D721Med (cell line): ENCODE measurements at regions not wholly inside any gene's neighbourhood (a gene's known extent, or its start where the extent isn't known, plus 50 kb on each side); places are given as distances from the start of the nearest gene placed in this dataset.
"Not testable (repeated sequence)": the region's sequence is repeated elsewhere in the genome, so short reads cannot be mapped to it uniquely, and the experiment has no call there.

Experiments used
- DNase-seq: peaks from one replicate; pipeline ENCODE4 v3.0.0; 2011; ENCODE audit warnings: low spot score; ENCODE audit not compliant: insufficient read length
- FAIRE-seq: peaks from 2 replicates; lab custom pipeline; 2011; peaks lifted over from hg19 to GRCh38; lab: Jason Lieb, UNC
- TF ChIP-seq, protein P1 (sequence below): IDR thresholded peaks from 2 replicates; pipeline ENCODE4 v1.5.1; 2012; ENCODE audit warnings: mild to moderate bottlenecking, control low read depth; ENCODE audit not compliant: insufficient read depth; ENCODE audit errors: missing control alignments

DNA sequence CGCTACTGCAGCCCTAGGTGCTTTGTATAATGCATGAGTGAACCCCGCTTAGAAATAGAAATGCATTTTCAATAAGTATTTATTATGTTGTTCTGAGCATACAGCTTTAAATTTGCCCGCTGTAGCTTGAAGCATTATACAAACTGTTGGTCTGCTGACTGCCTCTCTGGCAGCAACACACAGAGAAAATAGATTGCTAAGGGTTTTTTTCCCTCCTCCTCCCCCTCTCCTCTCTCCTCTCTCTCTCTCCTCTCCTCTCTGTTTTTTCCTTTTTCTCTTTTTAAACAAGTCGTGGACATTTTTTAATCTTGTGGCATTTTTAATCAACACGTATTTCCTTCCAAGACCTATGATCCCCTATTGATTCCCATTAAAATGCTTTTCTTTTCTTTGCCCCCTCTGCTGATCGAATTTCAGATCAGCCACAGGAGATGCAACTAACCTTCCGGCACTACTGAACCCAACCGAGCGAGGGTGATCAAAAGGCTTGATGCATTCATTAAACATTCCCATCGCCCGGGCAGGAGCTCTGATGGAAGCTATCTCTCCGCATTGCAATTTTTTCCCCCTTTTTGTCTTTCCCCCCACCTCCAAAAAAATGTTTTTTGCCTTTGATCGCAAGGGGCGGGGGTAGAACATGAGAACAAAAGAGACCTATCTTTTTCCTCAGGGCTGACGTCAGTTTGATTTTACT lies 90.7 kb upstream of the ARID1B start:
- TF ChIP-seq, protein P1, sequence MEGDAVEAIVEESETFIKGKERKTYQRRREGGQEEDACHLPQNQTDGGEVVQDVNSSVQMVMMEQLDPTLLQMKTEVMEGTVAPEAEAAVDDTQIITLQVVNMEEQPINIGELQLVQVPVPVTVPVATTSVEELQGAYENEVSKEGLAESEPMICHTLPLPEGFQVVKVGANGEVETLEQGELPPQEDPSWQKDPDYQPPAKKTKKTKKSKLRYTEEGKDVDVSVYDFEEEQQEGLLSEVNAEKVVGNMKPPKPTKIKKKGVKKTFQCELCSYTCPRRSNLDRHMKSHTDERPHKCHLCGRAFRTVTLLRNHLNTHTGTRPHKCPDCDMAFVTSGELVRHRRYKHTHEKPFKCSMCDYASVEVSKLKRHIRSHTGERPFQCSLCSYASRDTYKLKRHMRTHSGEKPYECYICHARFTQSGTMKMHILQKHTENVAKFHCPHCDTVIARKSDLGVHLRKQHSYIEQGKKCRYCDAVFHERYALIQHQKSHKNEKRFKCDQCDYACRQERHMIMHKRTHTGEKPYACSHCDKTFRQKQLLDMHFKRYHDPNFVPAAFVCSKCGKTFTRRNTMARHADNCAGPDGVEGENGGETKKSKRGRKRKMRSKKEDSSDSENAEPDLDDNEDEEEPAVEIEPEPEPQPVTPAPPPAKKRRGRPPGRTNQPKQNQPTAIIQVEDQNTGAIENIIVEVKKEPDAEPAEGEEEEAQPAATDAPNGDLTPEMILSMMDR = peak; percentile 37
- FAIRE-seq = no peak

DNA sequence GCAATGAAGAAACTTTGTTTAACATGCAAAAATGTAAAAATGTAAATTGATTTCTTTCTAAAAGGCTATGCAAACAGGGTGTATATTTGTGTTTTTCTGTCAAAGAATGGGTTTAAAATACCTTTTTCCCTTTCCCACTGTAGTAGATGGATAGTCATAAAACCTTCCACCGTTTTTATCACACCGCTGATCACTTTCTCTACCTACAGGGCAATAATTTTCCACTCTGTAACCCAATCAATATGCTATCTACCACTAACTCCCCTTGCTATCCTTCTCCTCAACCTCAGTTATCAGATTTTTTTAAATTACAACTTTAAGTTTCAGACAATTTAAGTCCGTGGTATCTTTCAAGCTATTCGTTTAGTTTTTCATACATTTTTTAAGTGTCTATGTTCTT lies 91.4 kb upstream of the ARID1B start:
- TF ChIP-seq, protein P1 = no peak
- DNase-seq (no peak), FAIRE-seq (no peak)

More for the DNA sequence above, 90.7 kb upstream of the ARID1B start:
- no peak for DNase-seq

DNA sequence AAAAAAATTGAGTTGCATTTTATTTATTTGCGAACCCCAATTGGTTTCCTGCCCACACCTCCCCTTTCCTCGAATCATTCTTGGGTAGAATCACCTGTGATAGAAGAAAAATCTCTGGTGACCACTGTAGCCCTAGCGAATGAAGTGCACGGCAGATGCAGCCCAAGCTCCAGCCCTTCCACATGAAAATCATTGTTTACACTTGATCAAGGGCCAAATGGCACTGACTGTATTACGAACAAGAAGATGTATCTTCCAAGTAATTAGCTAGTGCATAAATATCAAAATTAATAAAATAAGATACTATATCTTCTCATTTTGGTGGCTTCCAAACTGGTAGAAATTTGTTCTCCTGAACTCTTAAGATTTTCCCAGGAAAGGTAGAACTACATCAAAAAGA lies 93.4 kb upstream of the ARID1B start:
- no peak for FAIRE-seq
- TF ChIP-seq, protein P1 = no peak

DNA sequence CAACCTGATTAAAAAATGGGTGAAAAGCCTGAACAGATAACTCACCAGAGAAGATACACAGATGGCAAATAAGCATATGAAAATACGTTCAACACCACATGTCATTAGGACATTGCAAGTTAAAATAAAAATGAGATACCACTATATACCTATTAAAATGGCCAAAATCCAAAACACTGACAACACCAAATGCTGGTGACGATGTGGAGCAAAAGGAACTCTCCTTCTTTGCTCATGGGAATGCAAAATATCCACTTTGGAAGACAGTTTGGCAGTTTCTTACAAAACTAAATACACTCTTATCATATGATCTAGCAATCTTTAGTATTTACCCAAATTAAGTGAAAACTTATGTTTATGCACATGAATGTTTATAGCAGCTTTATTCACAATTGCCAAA lies 100.5 kb upstream of the ARID1B start:
- no peak for DNase-seq
- no peak for FAIRE-seq
- TF ChIP-seq, protein P1 = no peak

More for the DNA sequence above, 93.4 kb upstream of the ARID1B start:
- DNase-seq = no peak

DNA sequence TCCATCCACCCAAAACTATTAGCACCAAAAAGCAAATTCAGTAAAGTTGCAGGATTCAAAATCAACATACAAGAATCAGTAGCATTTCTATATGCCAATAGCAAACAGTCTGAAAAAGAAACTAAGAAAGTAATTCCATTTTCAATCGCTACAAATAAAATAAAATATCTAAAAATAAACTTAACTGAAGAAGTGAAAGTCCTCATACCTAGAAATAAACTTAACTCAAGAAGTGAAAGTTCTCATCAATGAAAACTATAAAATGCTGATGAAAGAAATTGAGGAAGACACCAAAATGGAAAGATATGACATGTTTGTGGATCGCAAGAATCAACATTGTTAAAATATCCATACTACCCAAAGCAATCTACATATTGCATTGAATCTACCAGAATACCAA lies 103.0 kb upstream of the ARID1B start:
- no peak for FAIRE-seq

DNA sequence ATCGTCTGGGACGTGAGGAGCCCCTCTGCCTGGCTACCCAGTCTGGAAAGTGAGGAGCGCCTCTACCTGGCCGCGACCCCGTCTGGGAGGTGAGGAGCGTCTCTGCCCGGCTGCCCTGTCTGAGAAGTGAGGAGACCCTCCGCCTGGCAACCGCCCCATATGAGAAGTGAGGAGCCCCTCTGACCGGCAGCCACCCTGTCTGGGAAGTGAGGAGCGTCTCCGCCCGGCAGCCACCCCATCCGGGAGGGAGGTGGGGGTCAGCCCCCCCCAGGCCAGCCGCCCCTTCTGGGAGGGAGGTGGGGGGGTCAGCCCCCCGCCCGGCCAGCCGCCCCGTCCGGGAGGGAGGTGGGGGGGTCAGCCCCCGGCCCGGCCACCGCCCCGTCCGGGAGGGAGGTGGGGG lies 107.1 kb upstream of the ARID1B start:
- not testable (repeated sequence) for DNase-seq, FAIRE-seq

More for the DNA sequence above, 103.0 kb upstream of the ARID1B start:
- TF ChIP-seq, protein P1 = no peak
- DNase-seq = no peak

DNA sequence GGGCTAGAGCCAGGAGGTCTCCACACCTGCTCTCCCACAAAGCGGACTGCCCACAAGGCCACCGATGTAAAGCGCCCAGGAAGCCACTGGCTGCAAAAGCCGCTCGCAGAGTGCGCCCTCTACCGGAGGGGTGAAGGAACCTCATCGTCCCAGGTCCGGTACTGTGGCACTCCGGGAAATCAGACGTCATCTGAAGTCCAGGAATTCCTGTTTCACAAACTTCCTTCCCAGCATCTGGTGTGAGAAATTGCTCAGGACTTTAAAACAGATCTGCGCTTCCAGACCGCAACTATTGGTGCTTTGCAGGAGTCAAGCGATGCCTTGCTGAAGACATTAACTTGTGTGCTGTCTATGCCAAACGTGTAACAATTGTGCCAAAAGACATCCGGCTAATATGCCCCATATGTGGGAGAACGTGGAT lies 115.1 kb upstream of the ARID1B start:
- TF ChIP-seq, protein P1 = peak; percentile 19
- no peak for DNase-seq
- FAIRE-seq = no peak
